HG03045 (cell line): ENCODE measurements at regions not wholly inside any gene's neighbourhood (a gene's known extent, or its start where the extent isn't known, plus 50 kb on each side); places are given as distances from the start of the nearest gene placed in this dataset.

Source experiments
- ATAC-seq: cut with Tn5 transposase; IDR thresholded peaks from one replicate; pipeline ENCODE4 v1.9.1; 2021; ENCODE audit warnings: mild to moderate bottlenecking, moderate library complexity; ENCODE audit not compliant: unreplicated experiment

- no peak for ATAC-seq
Measured at GRCh38 chr16:50884066-50884860, 142.4 kb downstream of the CYLD start.

GRCh38 chr16:50881956-50882355, 140.1 kb downstream of the CYLD start:
- ATAC-seq, result no peak

GRCh38 chr16:50881331-50881830, 139.5 kb downstream of the CYLD start:
- no peak for ATAC-seq

- ATAC-seq, result no peak
Measured at GRCh38 chr16:50880926-50881325, 139.0 kb downstream of the CYLD start.

GRCh38 chr16:50879873-50880695, 138.2 kb downstream of the CYLD start:
- no peak for ATAC-seq

- ATAC-seq, result no peak
Measured at GRCh38 chr16:50878966-50879615, 137.2 kb downstream of the CYLD start.

- ATAC-seq, result no peak
Measured at GRCh38 chr16:50878536-50878935, 136.7 kb downstream of the CYLD start.

GRCh38 chr16:50876263-50876662, 134.4 kb downstream of the CYLD start:
- ATAC-seq, result no peak

GRCh38 chr16:50868577-50868976, 126.7 kb downstream of the CYLD start:
- ATAC-seq, result no peak

GRCh38 chr16:50866806-50867205, 124.9 kb downstream of the CYLD start:
- ATAC-seq, result no peak

- no peak for ATAC-seq
Measured at GRCh38 chr16:50864386-50864785, 122.5 kb downstream of the CYLD start.

- no peak for ATAC-seq
Measured at GRCh38 chr16:50863644-50864144, 121.8 kb downstream of the CYLD start.

GRCh38 chr16:50862818-50863643, 121.1 kb downstream of the CYLD start:
- ATAC-seq, result no peak

- no peak for ATAC-seq
Measured at GRCh38 chr16:50861970-50862411, 120.1 kb downstream of the CYLD start.

GRCh38 chr16:50861451-50861850, 119.6 kb downstream of the CYLD start:
- no peak for ATAC-seq

GRCh38 chr16:50859628-50860360, 117.9 kb downstream of the CYLD start:
- ATAC-seq, result no peak

- no peak for ATAC-seq
Measured at GRCh38 chr16:50858877-50859627, 117.2 kb downstream of the CYLD start.

- no peak for ATAC-seq
Measured at GRCh38 chr16:50858376-50858775, 116.5 kb downstream of the CYLD start.

GRCh38 chr16:50857881-50858280, 116.0 kb downstream of the CYLD start:
- ATAC-seq, result no peak
